Mammary epithelial cell (primary cell): ENCODE measurements at regions not wholly inside any gene's neighbourhood (a gene's known extent, or its start where the extent isn't known, plus 50 kb on each side); places are given as distances from the start of the nearest gene placed in this dataset.

Experiments used
- EZH2 ChIP-seq: IDR thresholded peaks from 2 replicates; pipeline ENCODE4 v1.6.1; 2012; ENCODE audit warnings: low read length, inconsistent platforms, borderline replicate concordance
- TF ChIP-seq, protein P1 (sequence below), 2 donors: IDR thresholded peaks in 1 of 2; conservative IDR thresholded peaks in 1 of 2; 2 replicates each; pipeline ENCODE4 v1.5.1; 2011 to 2012; ENCODE audit warnings: inconsistent platforms in 2 of 2, low read length in 2 of 2, mild to moderate bottlenecking in 2 of 2, control low read depth in 1 of 2, low read depth in 1 of 2; ENCODE audit not compliant: insufficient read depth in 1 of 2; ENCODE audit errors: extremely low read depth in 1 of 2

- TF ChIP-seq, protein P1, sequence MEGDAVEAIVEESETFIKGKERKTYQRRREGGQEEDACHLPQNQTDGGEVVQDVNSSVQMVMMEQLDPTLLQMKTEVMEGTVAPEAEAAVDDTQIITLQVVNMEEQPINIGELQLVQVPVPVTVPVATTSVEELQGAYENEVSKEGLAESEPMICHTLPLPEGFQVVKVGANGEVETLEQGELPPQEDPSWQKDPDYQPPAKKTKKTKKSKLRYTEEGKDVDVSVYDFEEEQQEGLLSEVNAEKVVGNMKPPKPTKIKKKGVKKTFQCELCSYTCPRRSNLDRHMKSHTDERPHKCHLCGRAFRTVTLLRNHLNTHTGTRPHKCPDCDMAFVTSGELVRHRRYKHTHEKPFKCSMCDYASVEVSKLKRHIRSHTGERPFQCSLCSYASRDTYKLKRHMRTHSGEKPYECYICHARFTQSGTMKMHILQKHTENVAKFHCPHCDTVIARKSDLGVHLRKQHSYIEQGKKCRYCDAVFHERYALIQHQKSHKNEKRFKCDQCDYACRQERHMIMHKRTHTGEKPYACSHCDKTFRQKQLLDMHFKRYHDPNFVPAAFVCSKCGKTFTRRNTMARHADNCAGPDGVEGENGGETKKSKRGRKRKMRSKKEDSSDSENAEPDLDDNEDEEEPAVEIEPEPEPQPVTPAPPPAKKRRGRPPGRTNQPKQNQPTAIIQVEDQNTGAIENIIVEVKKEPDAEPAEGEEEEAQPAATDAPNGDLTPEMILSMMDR (conservative IDR thresholded peaks at IDR 0.05 in 1 of 2, IDR thresholded peaks at IDR 0.05 in 1 of 2; ENCODE audit: extremely low read depth in 1 of 2, insufficient read depth in 1 of 2, low read depth in 1 of 2, low read length in 2 of 2): no peak
- TF ChIP-seq EZH2: no peak
Measured at GRCh38 chr3:168622795-168623194, 527.1 kb upstream of the GOLIM4 start.
